ENCODE measurements at regions not wholly inside any gene's neighbourhood (a gene's known extent, or its start where the extent isn't known, plus 50 kb on each side); places are given as distances from the start of the nearest gene placed in this dataset.

DNA sequence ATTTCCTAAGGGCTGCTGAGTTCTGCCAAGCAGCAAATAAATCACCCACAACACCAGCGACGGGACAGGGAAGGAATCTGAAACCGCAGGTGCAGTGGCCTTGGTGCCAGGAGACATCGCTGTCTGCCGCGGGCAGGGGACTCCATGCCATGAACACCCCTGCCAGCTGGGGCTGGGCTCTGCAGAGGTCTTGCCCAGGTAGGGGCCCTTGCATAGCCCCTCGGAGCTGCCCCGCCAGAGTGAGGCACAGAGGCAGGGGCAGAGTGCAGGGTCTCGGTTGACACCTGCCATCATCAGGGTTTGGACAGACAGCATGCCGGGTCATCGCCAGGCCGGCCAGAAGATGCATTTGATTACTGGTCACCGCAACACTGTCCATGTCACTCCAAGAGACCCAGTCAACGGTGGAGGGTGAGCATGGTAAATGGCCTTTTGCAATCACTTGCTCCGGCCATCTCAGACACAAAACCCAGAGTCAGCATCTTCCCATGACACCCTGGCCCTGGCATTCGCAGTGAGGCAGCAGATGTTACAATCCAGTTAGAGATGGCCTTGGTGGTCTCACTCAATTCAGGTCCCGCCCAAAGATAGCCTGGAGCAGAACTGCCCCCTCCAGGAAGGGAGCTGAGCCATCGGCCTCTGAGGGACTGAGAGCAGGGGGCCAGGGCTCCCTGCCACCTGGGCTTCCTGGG lies 255.4 kb downstream of the NDUFA10 start:
- Histone ChIP-seq H3K4me3 (ENCODE audit: low read length) (no peak overlapping the region), H3K4me1 (ENCODE audit: insufficient read depth, low read length) (no peaks in the 10 kb centered on the region), H3K36me3 (ENCODE audit: insufficient read depth, low read depth, low read length) (no peaks in the 10 kb centered on the region), H3K9ac (ENCODE audit: low read depth, low read length) (no peak overlapping the region), H3K9me3 (ENCODE audit: insufficient read depth, low read depth, low read length) (peaks cover 11% of the 10 kb centered on the region; the same call in 1 of the 2 replicates), H3K27ac (ENCODE audit: low read length) (no peak overlapping the region), H3K27me3 (ENCODE audit: insufficient read depth, low read length) (peaks cover 2% of the 10 kb centered on the region; the same call in 1 of the 2 replicates)

- H3K9ac ChIP-seq (ENCODE audit: low read depth, low read length): no peak overlapping the region
- no peak overlapping the region for H3K27ac ChIP-seq (ENCODE audit: low read length)
- H3K36me3 ChIP-seq (ENCODE audit: insufficient read depth, low read depth, low read length): no peaks in the 10 kb centered on the region
- H3K4me1 ChIP-seq (ENCODE audit: insufficient read depth, low read length): no peaks in the 10 kb centered on the region
- H3K4me3 ChIP-seq (ENCODE audit: low read length): no peak overlapping the region
- H3K27me3 ChIP-seq (ENCODE audit: insufficient read depth, low read length): no peaks in the 10 kb centered on the region; the same call in 1 of the 2 replicates
- H3K9me3 ChIP-seq (ENCODE audit: insufficient read depth, low read depth, low read length): peaks cover 11% of the 10 kb centered on the region; the same call in 1 of the 2 replicates
Measured at GRCh38 chr2:239768907-239769553, 256.1 kb downstream of the NDUFA10 start.

DNA sequence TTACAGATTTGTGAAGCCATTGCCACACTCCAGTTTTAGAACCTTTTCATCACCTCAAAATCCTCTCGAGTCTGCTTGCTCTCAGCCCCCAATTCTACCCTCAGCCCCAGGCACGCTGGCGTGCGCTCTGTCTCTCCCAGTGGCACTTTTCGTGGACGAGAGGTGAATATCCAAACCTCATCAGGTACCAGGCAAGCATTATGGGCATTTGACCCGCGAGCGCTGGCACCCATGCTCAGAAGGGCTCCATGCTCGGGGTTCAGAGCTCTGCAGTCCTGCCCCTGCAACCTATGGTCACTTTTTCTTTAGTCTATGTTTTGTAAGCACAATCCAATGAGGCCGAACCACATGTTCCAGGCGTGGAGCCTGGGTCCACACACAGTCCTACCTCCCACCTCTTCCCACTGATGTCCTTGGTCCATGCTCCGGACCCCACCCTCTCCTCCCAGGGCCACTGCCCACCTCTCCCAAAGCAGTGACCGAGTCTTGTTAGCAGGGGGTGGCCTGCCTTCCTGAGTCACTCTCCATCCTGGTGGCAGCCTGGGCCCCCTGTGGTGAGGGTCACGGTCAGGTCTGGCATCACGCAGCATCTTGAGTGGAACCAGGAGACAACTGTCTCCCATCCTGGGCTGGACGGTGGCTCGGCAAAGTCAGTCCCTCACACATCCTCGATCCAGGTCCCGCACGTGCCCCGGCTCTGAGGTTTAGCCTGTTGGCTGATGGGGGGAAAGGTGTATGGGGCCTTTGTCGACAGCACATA lies 256.9 kb downstream of the NDUFA10 start:
- Histone ChIP-seq H3K4me1 (ENCODE audit: insufficient read depth, low read length) (no peaks in the 10 kb centered on the region), H3K27ac (ENCODE audit: low read length) (no peak overlapping the region), H3K9me3 (ENCODE audit: insufficient read depth, low read depth, low read length) (peaks cover 11% of the 10 kb centered on the region; the same call in 1 of the 2 replicates), H3K27me3 (ENCODE audit: insufficient read depth, low read length) (no peaks in the 10 kb centered on the region), H3K9ac (ENCODE audit: low read depth, low read length) (no peak overlapping the region), H3K36me3 (ENCODE audit: insufficient read depth, low read depth, low read length) (no peaks in the 10 kb centered on the region), H3K4me3 (ENCODE audit: low read length) (no peak overlapping the region)

DNA sequence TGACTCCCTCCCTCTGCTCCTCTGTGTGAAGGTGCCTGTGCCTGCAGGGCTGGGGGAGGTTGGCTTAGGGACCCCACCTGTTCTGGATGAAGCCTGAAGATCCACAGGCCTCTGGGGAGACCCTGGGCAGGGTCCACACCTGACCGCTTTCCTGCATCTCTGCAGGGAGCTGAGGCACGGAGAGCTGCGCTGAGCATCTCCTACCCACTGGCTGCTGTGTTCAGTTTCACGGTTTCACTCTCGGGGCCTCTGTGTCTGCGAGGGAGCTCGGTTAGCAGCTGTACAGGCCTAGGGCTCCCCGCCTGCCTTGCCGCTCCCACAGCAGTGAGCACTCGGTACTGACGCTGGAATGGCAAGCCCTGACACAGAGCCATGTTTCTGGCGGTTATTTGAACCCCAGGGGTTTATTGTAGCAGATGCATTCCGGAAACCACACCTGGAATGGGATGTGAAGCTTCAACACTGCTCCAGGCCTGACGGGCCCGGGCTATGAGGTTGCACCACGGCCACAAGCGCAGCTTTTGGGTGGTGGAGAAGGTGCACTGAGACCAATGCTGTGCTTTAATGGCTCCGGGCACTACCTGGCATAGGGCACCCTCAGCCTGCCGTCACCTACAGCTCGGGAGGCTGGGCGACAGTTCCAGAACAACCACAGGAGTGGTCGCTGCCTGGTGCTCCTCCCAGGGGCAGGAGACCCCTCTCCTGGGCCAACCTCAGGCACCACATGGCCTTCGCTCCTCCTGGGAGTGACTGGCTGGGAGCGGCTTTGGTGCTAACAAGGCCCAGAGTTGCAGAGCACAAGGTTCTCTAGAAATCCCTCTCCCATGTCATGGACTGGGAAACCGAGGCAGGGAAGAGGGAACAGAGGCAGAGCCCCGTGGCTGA lies 257.9 kb downstream of the NDUFA10 start:
- no peaks in the 10 kb centered on the region for H3K36me3 ChIP-seq (ENCODE audit: insufficient read depth, low read depth, low read length)

GRCh38 chr2:239765911-239766310 lies 259.2 kb downstream of the NDUFA10 start:
- no peaks in the 10 kb centered on the region for H3K4me1 ChIP-seq (ENCODE audit: insufficient read depth, low read length)
- no peaks in the 10 kb centered on the region for H3K9me3 ChIP-seq (ENCODE audit: insufficient read depth, low read depth, low read length)
- H3K4me3 ChIP-seq (ENCODE audit: low read length): no peak overlapping the region
- no peaks in the 10 kb centered on the region for H3K27me3 ChIP-seq (ENCODE audit: insufficient read depth, low read length)
- no peak overlapping the region for H3K27ac ChIP-seq (ENCODE audit: low read length)
- H3K9ac ChIP-seq (ENCODE audit: low read depth, low read length): no peak overlapping the region
- no peaks in the 10 kb centered on the region for H3K36me3 ChIP-seq (ENCODE audit: insufficient read depth, low read depth, low read length)

More for the DNA sequence above, 257.9 kb downstream of the NDUFA10 start:
- Histone ChIP-seq H3K27me3 (ENCODE audit: insufficient read depth, low read length) (no peaks in the 10 kb centered on the region), H3K27ac (ENCODE audit: low read length) (no peak overlapping the region), H3K9ac (ENCODE audit: low read depth, low read length) (no peak overlapping the region), H3K4me3 (ENCODE audit: low read length) (no peak overlapping the region), H3K4me1 (ENCODE audit: insufficient read depth, low read length) (no peaks in the 10 kb centered on the region), H3K9me3 (ENCODE audit: insufficient read depth, low read depth, low read length) (peaks cover 9% of the 10 kb centered on the region; the same call in 1 of the 2 replicates)

- no peaks in the 10 kb centered on the region for H3K9me3 ChIP-seq (ENCODE audit: insufficient read depth, low read depth, low read length)
- H3K4me3 ChIP-seq (ENCODE audit: low read length): no peak overlapping the region
- H3K27me3 ChIP-seq (ENCODE audit: insufficient read depth, low read length): no peaks in the 10 kb centered on the region
- H3K9ac ChIP-seq (ENCODE audit: low read depth, low read length): no peak overlapping the region
- H3K36me3 ChIP-seq (ENCODE audit: insufficient read depth, low read depth, low read length): no peaks in the 10 kb centered on the region
- no peaks in the 10 kb centered on the region for H3K4me1 ChIP-seq (ENCODE audit: insufficient read depth, low read length)
- no peak overlapping the region for H3K27ac ChIP-seq (ENCODE audit: low read length)
Measured at GRCh38 chr2:239765076-239765845, 259.9 kb downstream of the NDUFA10 start.

DNA sequence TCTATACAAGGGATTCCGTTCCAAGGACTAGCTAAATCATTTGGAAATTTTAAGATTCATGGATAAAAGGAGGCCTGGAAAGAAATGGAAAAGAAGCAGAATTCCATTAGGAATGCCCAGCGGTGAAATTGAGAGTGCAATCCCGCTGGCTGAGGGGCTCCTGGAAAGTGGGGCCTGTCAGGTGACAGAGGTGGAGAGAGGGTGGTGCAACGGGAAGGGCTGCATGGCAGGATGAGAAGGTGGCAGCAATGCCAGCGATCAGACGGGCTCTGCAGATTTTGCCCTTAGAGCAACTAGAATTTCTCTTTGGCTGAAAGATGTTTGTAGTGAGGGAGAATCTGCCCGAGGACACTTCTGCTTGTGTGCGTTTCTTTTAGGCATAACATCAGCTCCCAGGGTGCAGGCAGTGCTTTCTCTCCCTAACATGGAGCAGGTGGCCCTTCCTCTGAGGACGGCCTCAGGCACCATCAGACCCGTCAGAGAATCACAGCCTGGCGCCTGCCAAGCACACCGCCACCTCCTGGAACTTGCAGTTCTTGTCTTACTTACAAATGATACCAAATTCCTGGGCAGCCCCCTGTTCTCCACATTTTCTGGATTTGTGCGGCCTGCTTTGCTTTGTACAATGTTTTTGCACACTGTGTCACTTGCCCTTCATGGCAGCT lies 261.6 kb downstream of the NDUFA10 start:
- Histone ChIP-seq H3K9me3 (ENCODE audit: insufficient read depth, low read depth, low read length) (no peaks in the 10 kb centered on the region), H3K36me3 (ENCODE audit: insufficient read depth, low read depth, low read length) (no peaks in the 10 kb centered on the region), H3K4me1 (ENCODE audit: insufficient read depth, low read length) (no peaks in the 10 kb centered on the region), H3K27me3 (ENCODE audit: insufficient read depth, low read length) (no peaks in the 10 kb centered on the region), H3K4me3 (ENCODE audit: low read length) (no peak overlapping the region), H3K9ac (ENCODE audit: low read depth, low read length) (no peak overlapping the region), H3K27ac (ENCODE audit: low read length) (no peak overlapping the region)

- no peak overlapping the region for H3K27ac ChIP-seq (ENCODE audit: low read length)
Measured at GRCh38 chr2:239762655-239763269, 262.4 kb downstream of the NDUFA10 start.

GRCh38 chr2:239762106-239762505 lies 263.0 kb downstream of the NDUFA10 start:
- Histone ChIP-seq H3K4me3 (ENCODE audit: low read length) (no peak overlapping the region), H3K27me3 (ENCODE audit: insufficient read depth, low read length) (no peaks in the 10 kb centered on the region), H3K9ac (ENCODE audit: low read depth, low read length) (no peak overlapping the region), H3K9me3 (ENCODE audit: insufficient read depth, low read depth, low read length) (no peaks in the 10 kb centered on the region), H3K27ac (ENCODE audit: low read length) (no peak overlapping the region), H3K4me1 (ENCODE audit: insufficient read depth, low read length) (peaks cover 2% of the 10 kb centered on the region; the same call in 1 of the 2 replicates), H3K36me3 (ENCODE audit: insufficient read depth, low read depth, low read length) (no peaks in the 10 kb centered on the region)

More at GRCh38 chr2:239762655-239763269, 262.4 kb downstream of the NDUFA10 start:
- Histone ChIP-seq H3K4me1 (ENCODE audit: insufficient read depth, low read length) (peaks cover 2% of the 10 kb centered on the region; the same call in 1 of the 2 replicates), H3K9me3 (ENCODE audit: insufficient read depth, low read depth, low read length) (no peaks in the 10 kb centered on the region), H3K27me3 (ENCODE audit: insufficient read depth, low read length) (no peaks in the 10 kb centered on the region), H3K36me3 (ENCODE audit: insufficient read depth, low read depth, low read length) (no peaks in the 10 kb centered on the region), H3K9ac (ENCODE audit: low read depth, low read length) (no peak overlapping the region), H3K4me3 (ENCODE audit: low read length) (no peak overlapping the region)

- Histone ChIP-seq H3K4me3 (ENCODE audit: low read length) (no peak overlapping the region), H3K36me3 (ENCODE audit: insufficient read depth, low read depth, low read length) (no peaks in the 10 kb centered on the region), H3K9me3 (ENCODE audit: insufficient read depth, low read depth, low read length) (no peaks in the 10 kb centered on the region), H3K27me3 (ENCODE audit: insufficient read depth, low read length) (no peaks in the 10 kb centered on the region), H3K4me1 (ENCODE audit: insufficient read depth, low read length) (peaks cover 2% of the 10 kb centered on the region; the same call in 1 of the 2 replicates), H3K27ac (ENCODE audit: low read length) (no peak overlapping the region), H3K9ac (ENCODE audit: low read depth, low read length) (no peak overlapping the region)
Measured at GRCh38 chr2:239760596-239760995, 264.5 kb downstream of the NDUFA10 start.

All from iPS-20b (cell line).